ENCODE measurements at regions not wholly inside any gene's neighbourhood (a gene's known extent, or its start where the extent isn't known, plus 50 kb on each side); places are given as distances from the start of the nearest gene placed in this dataset.

GRCh38 chr5:104111632-104112031 is 549.0 kb upstream of the NUDT12 start:
- WGBS = 69% methylated on average over 2 of the region's 2 CpGs

GRCh38 chr5:104096451-104096850 is 533.9 kb upstream of the NUDT12 start:
- no peak for DNase-seq (ENCODE audit: low spot score)
- no peaks in the 10 kb centered on the region for H3K36me3 ChIP-seq (ENCODE audit: control insufficient read depth in 4 of 4, insufficient read depth in 3 of 4, low read depth in 1 of 4, low read length in 3 of 4)
- no peak overlapping the region for H3K9ac ChIP-seq (ENCODE audit: low read depth in 1 of 2, low read length in 2 of 2)
- H3K4me3 ChIP-seq (ENCODE audit: low read depth in 1 of 3, low read length in 3 of 3) = no peak overlapping the region
- H3K27ac ChIP-seq (ENCODE audit: low read depth in 1 of 2, low read length in 2 of 2) = no peak overlapping the region
- WGBS = 81% methylated on average over 5 of the region's 5 CpGs
- H3K27me3 ChIP-seq (ENCODE audit: control insufficient read depth in 4 of 4, insufficient read depth in 4 of 4, low read length in 3 of 4) = no peaks in the 10 kb centered on the region
- no peaks in the 10 kb centered on the region for H3K9me3 ChIP-seq (ENCODE audit: control insufficient read depth in 4 of 4, low read length in 3 of 4)
- TF ChIP-seq FOXA1 (IDR thresholded peaks at IDR 0.05) (no peak), YY1 (IDR thresholded peaks at IDR 0.05) (no peak), RXRA (IDR thresholded peaks at IDR 0.05) (no peak), GABPA (IDR thresholded peaks at IDR 0.05 in 1 of 2, conservative IDR thresholded peaks at IDR 0.05 in 1 of 2) (no peak), EGR1 (IDR thresholded peaks at IDR 0.05; ENCODE audit: low read depth in 2 of 2) (no peak), MAX (IDR thresholded peaks at IDR 0.05) (no peak), CTCF (IDR thresholded peaks at IDR 0.05; ENCODE audit: low read depth, low read length, missing input control) (no peak), HNF4G (IDR thresholded peaks at IDR 0.05) (no peak), ATF3 (IDR thresholded peaks at IDR 0.05) (no peak), JUND (IDR thresholded peaks at IDR 0.05) (no peak), HNF4A (conservative IDR thresholded peaks at IDR 0.05) (no peak), SP1 (IDR thresholded peaks at IDR 0.05) (no peak)
- H3K4me1 ChIP-seq (ENCODE audit: control insufficient read depth in 4 of 4, insufficient read depth in 4 of 4, low read length in 3 of 4) = no peaks in the 10 kb centered on the region

More at GRCh38 chr5:104111632-104112031, 549.0 kb upstream of the NUDT12 start:
- Histone ChIP-seq H3K27me3 (ENCODE audit: control insufficient read depth in 4 of 4, insufficient read depth in 4 of 4, low read length in 3 of 4) (no peaks in the 10 kb centered on the region), H3K9me3 (ENCODE audit: control insufficient read depth in 4 of 4, low read length in 3 of 4) (no peaks in the 10 kb centered on the region), H3K4me3 (ENCODE audit: low read depth in 1 of 3, low read length in 3 of 3) (no peak overlapping the region), H3K27ac (ENCODE audit: low read depth in 1 of 2, low read length in 2 of 2) (no peak overlapping the region), H3K36me3 (ENCODE audit: control insufficient read depth in 4 of 4, insufficient read depth in 3 of 4, low read depth in 1 of 4, low read length in 3 of 4) (no peaks in the 10 kb centered on the region), H3K9ac (ENCODE audit: low read depth in 1 of 2, low read length in 2 of 2) (no peak overlapping the region), H3K4me1 (ENCODE audit: control insufficient read depth in 4 of 4, insufficient read depth in 4 of 4, low read length in 3 of 4) (no peaks in the 10 kb centered on the region)
- DNase-seq (ENCODE audit: low spot score) = no peak
- TF ChIP-seq RAD21 (IDR thresholded peaks at IDR 0.05) (no peak), MAX (IDR thresholded peaks at IDR 0.05) (no peak), GABPA (IDR thresholded peaks at IDR 0.05 in 1 of 2, conservative IDR thresholded peaks at IDR 0.05 in 1 of 2) (no peak), HNF4A (conservative IDR thresholded peaks at IDR 0.05) (no peak), FOXA2 (IDR thresholded peaks at IDR 0.05) (no peak), CTCF (IDR thresholded peaks at IDR 0.05; ENCODE audit: low read depth, low read length, missing input control) (no peak), ATF3 (IDR thresholded peaks at IDR 0.05) (no peak)

Data from liver (tissue), 8 donors.